ENCODE measurements at regions not wholly inside any gene's neighbourhood (a gene's known extent, or its start where the extent isn't known, plus 50 kb on each side); places are given as distances from the start of the nearest gene placed in this dataset.

DNA sequence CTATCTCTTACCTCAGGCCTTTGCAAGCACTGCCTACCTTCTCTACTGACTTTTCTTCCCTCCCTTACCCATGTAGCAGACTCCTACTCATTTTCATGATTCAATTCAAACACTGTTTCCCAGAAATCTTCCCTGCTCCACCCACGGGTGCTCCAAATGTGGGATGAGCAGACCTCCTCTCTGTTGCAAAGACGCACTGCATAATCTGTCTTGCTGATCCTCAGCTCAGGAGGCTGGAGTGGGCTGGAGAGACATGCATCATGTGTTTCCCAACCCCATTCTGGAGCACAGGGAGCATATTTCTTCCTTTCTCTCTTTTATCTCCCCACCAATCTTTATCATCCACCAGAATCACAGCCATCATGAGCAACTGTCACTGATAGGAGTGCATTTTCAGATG lies 459.9 kb upstream of the NFIA start:
- no TSS peak for BruUV-seq (replicated peaks)
- no peak for TF ChIP-seq CTCF (IDR thresholded peaks at IDR 0.05 in 2 of 3, conservative IDR thresholded peaks at IDR 0.05 in 1 of 3; ENCODE audit: borderline replicate concordance in 1 of 3, insufficient read depth in 1 of 3, low read depth in 2 of 3, low read length in 2 of 3)
- no peak for TF ChIP-seq SIN3A (IDR thresholded peaks at IDR 0.05; ENCODE audit: low read depth)
- no peak for TF ChIP-seq SRF (IDR thresholded peaks at IDR 0.05; ENCODE audit: low read depth)
- TF ChIP-seq FOSL1 (IDR thresholded peaks at IDR 0.05; ENCODE audit: low read depth) = no peak
- TF ChIP-seq TCF7L2 (IDR thresholded peaks at IDR 0.05; ENCODE audit: borderline replicate concordance, extremely low read depth, insufficient read depth, insufficient read length) = no peak
- no peak for TF ChIP-seq POLR2AphosphoS5 (IDR thresholded peaks at IDR 0.05; ENCODE audit: low read depth, low read length)
- TF ChIP-seq EGR1 (IDR thresholded peaks at IDR 0.05; ENCODE audit: low read depth) = no peak

GRCh38 chr1:60621368-60621851 lies 461.0 kb upstream of the NFIA start:
- Histone ChIP-seq H2AFZ (ENCODE audit: low read depth, low read length, poor library complexity, severe bottlenecking) (no peak overlapping the region), H3K4me3 (replicated peaks in 1 of 2; ENCODE audit: low read depth in 1 of 2, low read length in 2 of 2) (no peak overlapping the region), H3K4me1 (ENCODE audit: control insufficient read depth in 1 of 2, insufficient read depth in 2 of 2, low read length in 2 of 2) (no peaks in the 10 kb centered on the region), H3K4me2 (ENCODE audit: low read length) (no peak overlapping the region), H3K9me2 (ENCODE audit: insufficient read depth) (no peaks in the 10 kb centered on the region), H3K27ac (ENCODE audit: low read depth, low read length) (no peak overlapping the region), H3K36me3 (ENCODE audit: control insufficient read depth in 1 of 2, insufficient read depth in 2 of 2, low read length in 2 of 2) (no peaks in the 10 kb centered on the region), H3K79me2 (ENCODE audit: insufficient read depth, low read length) (no peaks in the 10 kb centered on the region), H3K9ac (ENCODE audit: low read length) (no peak overlapping the region), H3K9me3 (ENCODE audit: control insufficient read depth in 1 of 2, insufficient read depth in 1 of 2, low read depth in 1 of 2, low read length in 2 of 2) (no peaks in the 10 kb centered on the region), H3K27me3 (ENCODE audit: insufficient read depth, low read length) (peaks cover 4% of the 10 kb centered on the region; the same call in 1 of the 2 replicates), H4K20me1 (ENCODE audit: insufficient read depth) (no peaks in the 10 kb centered on the region)
- BruUV-seq (replicated peaks) = no TSS peak
- ChIA-PET POLR2A (no interaction called here), CTCF (no interaction called here), RAD21 (ENCODE audit: low non-redundant PET in 1 of 2, low total read pairs in 2 of 2, uncharacterized antibody in 2 of 2, unreplicated experiment in 2 of 2) (no interaction called here)
- intact Hi-C loops (cut with micrococcal nuclease) = no loop called here
- ATAC-seq (no peak), DNase-seq (ENCODE audit: low read depth, low spot score) (no peak)
- TF ChIP-seq ZNF274 (IDR thresholded peaks at IDR 0.05; ENCODE audit: low read depth, low read length) (no peak), EZH2 (IDR thresholded peaks at IDR 0.05) (no peak), POLR2AphosphoS5 (IDR thresholded peaks at IDR 0.05; ENCODE audit: low read depth, low read length) (no peak), SP1 (IDR thresholded peaks at IDR 0.05; ENCODE audit: low read depth) (no peak), ELF1 (IDR thresholded peaks at IDR 0.05; ENCODE audit: borderline replicate concordance, low read depth) (no peak), CTCF (IDR thresholded peaks at IDR 0.05 in 2 of 3, conservative IDR thresholded peaks at IDR 0.05 in 1 of 3; ENCODE audit: borderline replicate concordance in 1 of 3, insufficient read depth in 1 of 3, low read depth in 2 of 3, low read length in 2 of 3) (no peak), POLR2A (IDR thresholded peaks at IDR 0.05; ENCODE audit: borderline replicate concordance, extremely low read depth, insufficient read depth, insufficient read length) (no peak), ZFX (IDR thresholded peaks at IDR 0.05) (no peak), FOSL1 (IDR thresholded peaks at IDR 0.05; ENCODE audit: low read depth) (no peak), SIN3A (IDR thresholded peaks at IDR 0.05; ENCODE audit: low read depth) (no peak), CEBPB (IDR thresholded peaks at IDR 0.05; ENCODE audit: low read depth) (no peak), EZH2phosphoT487 (IDR thresholded peaks at IDR 0.05; ENCODE audit: borderline replicate concordance) (no peak), SRF (IDR thresholded peaks at IDR 0.05; ENCODE audit: low read depth) (no peak)

More for the DNA sequence above, 459.9 kb upstream of the NFIA start:
- H3K79me2 ChIP-seq (ENCODE audit: insufficient read depth, low read length) = no peaks in the 10 kb centered on the region
- RAD21 ChIA-PET (ENCODE audit: low non-redundant PET in 1 of 2, low total read pairs in 2 of 2, uncharacterized antibody in 2 of 2, unreplicated experiment in 2 of 2) = no interaction called here
- no peak overlapping the region for H2AFZ ChIP-seq (ENCODE audit: low read depth, low read length, poor library complexity, severe bottlenecking)
- POLR2A ChIA-PET = no interaction called here
- no peaks in the 10 kb centered on the region for H4K20me1 ChIP-seq (ENCODE audit: insufficient read depth)
- intact Hi-C loops (cut with micrococcal nuclease) = no loop called here
- H3K36me3 ChIP-seq (ENCODE audit: control insufficient read depth in 1 of 2, insufficient read depth in 2 of 2, low read length in 2 of 2) = no peaks in the 10 kb centered on the region
- H3K4me1 ChIP-seq (ENCODE audit: control insufficient read depth in 1 of 2, insufficient read depth in 2 of 2, low read length in 2 of 2) = no peaks in the 10 kb centered on the region
- ATAC-seq = no peak
- no peak overlapping the region for H3K27ac ChIP-seq (ENCODE audit: low read depth, low read length)
- no peaks in the 10 kb centered on the region for H3K9me3 ChIP-seq (ENCODE audit: control insufficient read depth in 1 of 2, insufficient read depth in 1 of 2, low read depth in 1 of 2, low read length in 2 of 2)
- CTCF ChIA-PET = no interaction called here
- DNase-seq (ENCODE audit: low read depth, low spot score) = no peak
- H3K4me2 ChIP-seq (ENCODE audit: low read length) = no peak overlapping the region
- no peak overlapping the region for H3K9ac ChIP-seq (ENCODE audit: low read length)
- no peaks in the 10 kb centered on the region for H3K9me2 ChIP-seq (ENCODE audit: insufficient read depth)
- no peak overlapping the region for H3K4me3 ChIP-seq (replicated peaks in 1 of 2; ENCODE audit: low read depth in 1 of 2, low read length in 2 of 2)
- peaks cover 4% of the 10 kb centered on the region; the same call in 1 of the 2 replicates for H3K27me3 ChIP-seq (ENCODE audit: insufficient read depth, low read length)

Measured in HCT116 (cell line).